Dedifferentiated amniotic fluid mesenchymal stem cell (primary cell): ENCODE measurements at regions not wholly inside any gene's neighbourhood (a gene's known extent, or its start where the extent isn't known, plus 50 kb on each side); places are given as distances from the start of the nearest gene placed in this dataset.

Source experiments
- DNase-seq: peaks from one replicate; pipeline ENCODE4 v3.0.0-alpha.2; 2016; ENCODE audit errors: extremely low spot score

GRCh38 chr7:113170591-113170990, 52.2 kb upstream of the SMIM30 start:
- no peak for DNase-seq
